SHP77 treated with DMSO at 0.1 percent for 48 hours (cell line): ENCODE measurements at regions not wholly inside any gene's neighbourhood (a gene's known extent, or its start where the extent isn't known, plus 50 kb on each side); places are given as distances from the start of the nearest gene placed in this dataset.

Experiments used
- DNase-seq: peaks from one replicate; lab custom pipeline; 2025; lab: John Stamatoyannopoulos, UW

- DNase-seq = no peak
Measured at GRCh38 chr6:98717322-98717877, 117.0 kb upstream of the POU3F2 start.

GRCh38 chr6:98717988-98718387 lies 116.4 kb upstream of the POU3F2 start:
- no peak for DNase-seq

GRCh38 chr6:98724537-98724936 lies 109.8 kb upstream of the POU3F2 start:
- no peak for DNase-seq

- no peak for DNase-seq
Measured at GRCh38 chr6:98747273-98747672, 87.1 kb upstream of the POU3F2 start.

- DNase-seq = no peak
Measured at GRCh38 chr6:98747960-98748359, 86.4 kb upstream of the POU3F2 start.

- DNase-seq = no peak
Measured at GRCh38 chr6:98759459-98759858, 74.9 kb upstream of the POU3F2 start.

- no peak for DNase-seq
Measured at GRCh38 chr6:98764373-98764911, 69.9 kb upstream of the POU3F2 start.

GRCh38 chr6:98769546-98769945 lies 64.8 kb upstream of the POU3F2 start:
- DNase-seq = no peak

- DNase-seq = no peak
Measured at GRCh38 chr6:98775205-98775604, 59.2 kb upstream of the POU3F2 start.

- no peak for DNase-seq
Measured at GRCh38 chr6:98777762-98778161, 56.6 kb upstream of the POU3F2 start.

GRCh38 chr6:98779618-98780017 lies 54.8 kb upstream of the POU3F2 start:
- DNase-seq = no peak

- DNase-seq = no peak
Measured at GRCh38 chr6:98782772-98783171, 51.6 kb upstream of the POU3F2 start.

GRCh38 chr6:98783578-98783977 lies 50.8 kb upstream of the POU3F2 start:
- no peak for DNase-seq
